Esophagus muscularis mucosa (tissue), 4 donors: ENCODE measurements at regions not wholly inside any gene's neighbourhood (a gene's known extent, or its start where the extent isn't known, plus 50 kb on each side); places are given as distances from the start of the nearest gene placed in this dataset.

Experiments used
- DNase-seq: peaks from one replicate; pipeline ENCODE4 v3.0.0-alpha.2; 2017; ENCODE audit errors: extremely low spot score
- H3K27ac ChIP-seq, 4 donors: fragments of 200-600 bp; sonication (generic); replicated peaks in 1 of 4; 1 replicate in 3 of 4; 2 replicates in 1 of 4; pipeline ENCODE4 v1.5.1; 2016 to 2019; ENCODE audit warnings: mild to moderate bottlenecking in 1 of 4
- H3K27me3 ChIP-seq, 4 donors: fragments of 200-600 bp; sonication (generic); one replicate each; pipeline versions ENCODE4 v1.5.1 to v1.6.0; 2016 to 2019
- H3K36me3 ChIP-seq, 4 donors: fragments of 200-600 bp; sonication (generic); one replicate each; pipeline ENCODE4 v1.5.1; 2016 to 2019
- H3K4me1 ChIP-seq, 4 donors: fragments of 200-600 bp; sonication (generic); one replicate each; pipeline ENCODE4 v1.5.1; 2016 to 2019
- H3K4me3 ChIP-seq, 4 donors: fragments of 200-600 bp; sonication (generic); 1 replicate in 2 of 4; 2 replicates in 2 of 4; pipeline ENCODE4 v1.5.1; 2016 to 2019; ENCODE audit warnings: mild to moderate bottlenecking in 4 of 4, moderate library complexity in 1 of 4
- H3K9me3 ChIP-seq, 4 donors: fragments of 200-600 bp; sonication (generic); 1 replicate in 3 of 4; 2 replicates in 1 of 4; pipeline ENCODE4 v1.5.1; 2016 to 2019
- EP300 ChIP-seq: sonication (generic); formaldehyde crosslinking; IDR thresholded peaks from one replicate; pipeline ENCODE4 v1.6.1; 2017; ENCODE audit warnings: antibody characterized with exemption
- POLR2A ChIP-seq: fragments of 450-650 bp; IDR thresholded peaks from one replicate; pipeline ENCODE4 v1.6.1; 2017; ENCODE audit warnings: antibody characterized with exemption, moderate library complexity, mild to moderate bottlenecking, low read depth
- POLR2AphosphoS5 ChIP-seq, 2 donors: sonication (generic); formaldehyde crosslinking; IDR thresholded peaks; one replicate each; pipeline ENCODE4 v1.6.1; 2017; ENCODE audit warnings: antibody characterized with exemption in 2 of 2
- WGBS: methylation state at CpG from one replicate; pipeline ENCODE4 v1.1.5; 2018; 5-methylcytosine and 5-hydroxymethylcytosine counted together
- intact Hi-C: fragments of 100-400 bp; cut with DNase I; formaldehyde crosslinking; loops from one replicate; pipeline ENCODE4 v1.15.1; 2023
- TF ChIP-seq, protein P1 (sequence below), 3 experiments: fragments of 200-600 bp in 2 of 3; fragments of 450-650 bp in 1 of 3; sonication (generic) in 2 of 3; IDR thresholded peaks; one replicate each; pipeline ENCODE4 v1.5.1; 2017 to 2019; ENCODE audit warnings: antibody characterized with exemption in 3 of 3, mild to moderate bottlenecking in 2 of 3, moderate library complexity in 1 of 3

DNA sequence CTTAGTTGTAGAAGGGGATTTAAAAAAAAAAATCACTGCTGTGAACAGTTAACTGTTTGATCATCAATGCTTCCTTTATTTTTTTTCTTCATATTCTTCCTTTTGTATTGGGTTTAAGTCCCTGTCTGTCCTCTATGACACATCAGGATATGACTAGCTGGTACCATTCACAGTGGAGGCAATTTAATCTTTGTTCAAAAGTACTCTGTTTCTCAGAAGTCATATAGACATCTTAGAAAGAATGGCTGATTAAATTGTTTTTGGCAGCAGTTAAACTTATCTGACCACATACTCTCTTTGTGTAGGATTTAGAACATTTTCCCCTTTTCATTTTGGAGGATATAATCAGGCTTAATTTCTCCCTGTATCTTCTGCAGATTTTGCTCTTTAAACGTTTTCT is 807.8 kb upstream of the CDH2 start:
- DNase-seq: no peak
- no peak for TF ChIP-seq POLR2AphosphoS5 (IDR thresholded peaks at IDR 0.05)
- TF ChIP-seq, protein P1, sequence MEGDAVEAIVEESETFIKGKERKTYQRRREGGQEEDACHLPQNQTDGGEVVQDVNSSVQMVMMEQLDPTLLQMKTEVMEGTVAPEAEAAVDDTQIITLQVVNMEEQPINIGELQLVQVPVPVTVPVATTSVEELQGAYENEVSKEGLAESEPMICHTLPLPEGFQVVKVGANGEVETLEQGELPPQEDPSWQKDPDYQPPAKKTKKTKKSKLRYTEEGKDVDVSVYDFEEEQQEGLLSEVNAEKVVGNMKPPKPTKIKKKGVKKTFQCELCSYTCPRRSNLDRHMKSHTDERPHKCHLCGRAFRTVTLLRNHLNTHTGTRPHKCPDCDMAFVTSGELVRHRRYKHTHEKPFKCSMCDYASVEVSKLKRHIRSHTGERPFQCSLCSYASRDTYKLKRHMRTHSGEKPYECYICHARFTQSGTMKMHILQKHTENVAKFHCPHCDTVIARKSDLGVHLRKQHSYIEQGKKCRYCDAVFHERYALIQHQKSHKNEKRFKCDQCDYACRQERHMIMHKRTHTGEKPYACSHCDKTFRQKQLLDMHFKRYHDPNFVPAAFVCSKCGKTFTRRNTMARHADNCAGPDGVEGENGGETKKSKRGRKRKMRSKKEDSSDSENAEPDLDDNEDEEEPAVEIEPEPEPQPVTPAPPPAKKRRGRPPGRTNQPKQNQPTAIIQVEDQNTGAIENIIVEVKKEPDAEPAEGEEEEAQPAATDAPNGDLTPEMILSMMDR (IDR thresholded peaks at IDR 0.05): no peak
- no peak for TF ChIP-seq EP300
- no peak for TF ChIP-seq POLR2A
- intact Hi-C loops: no loop called here
- Histone ChIP-seq H3K27ac (no peak overlapping the region), H3K9me3 (no peaks in the 10 kb centered on the region), H3K4me3 (no peak overlapping the region), H3K27me3 (no peaks in the 10 kb centered on the region), H3K36me3 (no peaks in the 10 kb centered on the region), H3K4me1 (no peaks in the 10 kb centered on the region)
- 24% methylated on average over 1 of the region's 1 CpG for WGBS

DNA sequence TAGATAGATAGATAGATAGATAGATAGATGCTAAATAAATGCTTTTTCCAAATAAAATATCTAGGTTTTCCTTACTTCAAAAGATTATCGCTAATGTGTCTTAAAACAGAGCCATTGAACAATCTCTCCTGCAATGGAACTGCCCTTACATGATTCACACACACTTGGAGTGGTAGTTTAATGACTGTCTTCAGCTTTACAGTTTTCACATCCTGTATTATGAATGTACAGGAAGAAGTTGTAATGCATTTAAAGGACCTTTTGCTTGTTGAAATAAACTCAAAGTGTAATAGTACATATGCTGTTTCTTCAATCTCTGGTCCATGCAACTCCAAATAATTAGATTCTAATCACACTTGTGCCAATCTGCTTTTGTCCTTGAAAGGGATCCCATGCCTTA is 797.6 kb upstream of the CDH2 start:
- Histone ChIP-seq H3K36me3 (no peaks in the 10 kb centered on the region), H3K9me3 (no peaks in the 10 kb centered on the region), H3K27me3 (no peaks in the 10 kb centered on the region), H3K27ac (no peak overlapping the region), H3K4me3 (no peak overlapping the region), H3K4me1 (no peaks in the 10 kb centered on the region)
- no peak for TF ChIP-seq EP300
- no peak for TF ChIP-seq POLR2AphosphoS5 (IDR thresholded peaks at IDR 0.05)
- TF ChIP-seq, protein P1 (IDR thresholded peaks at IDR 0.05): no peak
- no peak for TF ChIP-seq POLR2A
- DNase-seq: no peak
- intact Hi-C loops: no loop called here
- WGBS: 97% methylated on average over 1 of the region's 1 CpG

DNA sequence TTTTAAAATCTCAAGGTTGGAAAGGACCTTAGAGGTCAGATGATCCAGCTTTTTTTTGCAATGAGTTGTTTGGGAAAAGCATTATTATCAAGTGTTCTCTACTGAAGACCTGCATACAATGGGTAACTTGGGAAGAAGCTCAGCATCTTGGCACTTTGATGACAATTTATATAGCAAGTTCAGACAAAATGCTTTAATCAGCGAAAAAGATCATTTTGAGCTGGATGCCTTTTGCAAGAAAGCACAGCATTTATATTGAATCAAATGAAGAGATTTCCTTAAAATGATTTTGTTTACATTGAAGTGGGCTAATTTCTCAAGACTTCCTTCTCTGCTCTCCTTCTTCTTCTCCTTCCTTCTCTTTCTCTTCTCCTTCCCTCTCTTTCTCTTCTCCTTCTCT is 796.4 kb upstream of the CDH2 start:
- no peak overlapping the region for H3K27ac ChIP-seq
- no peak for DNase-seq
- no peaks in the 10 kb centered on the region for H3K9me3 ChIP-seq
- 97% methylated on average over 1 of the region's 1 CpG for WGBS
- no peak overlapping the region for H3K4me3 ChIP-seq
- H3K36me3 ChIP-seq: no peaks in the 10 kb centered on the region
- H3K4me1 ChIP-seq: no peaks in the 10 kb centered on the region
- H3K27me3 ChIP-seq: no peaks in the 10 kb centered on the region
- intact Hi-C loops: no loop called here
- TF ChIP-seq, protein P1 (IDR thresholded peaks at IDR 0.05): no peak
- TF ChIP-seq POLR2AphosphoS5 (IDR thresholded peaks at IDR 0.05) (no peak), EP300 (no peak), POLR2A (no peak)

DNA sequence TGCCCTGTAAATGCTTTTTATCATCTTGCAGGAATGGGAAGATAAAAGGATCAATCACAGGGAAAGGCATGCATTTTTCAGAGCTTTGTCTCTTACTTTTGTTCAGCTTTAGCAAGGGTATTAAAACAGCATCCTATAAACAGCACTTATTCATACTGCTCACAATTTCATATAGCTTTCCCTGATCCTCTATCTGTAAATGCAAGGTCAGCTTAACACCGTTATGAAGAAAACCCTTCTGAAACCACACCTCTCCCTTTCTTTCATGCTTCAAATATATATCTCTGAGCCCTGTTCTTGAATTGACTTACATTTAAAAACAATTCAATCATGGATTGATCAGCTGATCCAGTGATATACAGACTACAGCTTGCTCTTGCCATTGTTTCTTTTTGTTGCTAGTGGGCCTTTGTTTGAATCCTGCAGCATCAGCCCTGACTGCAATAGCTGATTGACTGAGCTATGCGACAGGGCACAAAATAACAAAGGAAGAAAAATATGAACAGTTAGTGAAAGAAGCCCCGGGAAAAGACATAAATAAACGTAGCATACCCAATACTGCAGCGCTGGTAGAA is 795.5 kb upstream of the CDH2 start:
- TF ChIP-seq, protein P1 (IDR thresholded peaks at IDR 0.05): no peak
- TF ChIP-seq EP300 (no peak), POLR2A (no peak), POLR2AphosphoS5 (IDR thresholded peaks at IDR 0.05) (no peak)
- Histone ChIP-seq H3K36me3 (no peaks in the 10 kb centered on the region), H3K27ac (no peak overlapping the region), H3K9me3 (no peaks in the 10 kb centered on the region), H3K4me1 (no peaks in the 10 kb centered on the region), H3K4me3 (no peak overlapping the region), H3K27me3 (no peaks in the 10 kb centered on the region)
- DNase-seq: no peak
- 63% methylated on average over 5 of the region's 5 CpGs for WGBS
- intact Hi-C loops: no loop called here

DNA sequence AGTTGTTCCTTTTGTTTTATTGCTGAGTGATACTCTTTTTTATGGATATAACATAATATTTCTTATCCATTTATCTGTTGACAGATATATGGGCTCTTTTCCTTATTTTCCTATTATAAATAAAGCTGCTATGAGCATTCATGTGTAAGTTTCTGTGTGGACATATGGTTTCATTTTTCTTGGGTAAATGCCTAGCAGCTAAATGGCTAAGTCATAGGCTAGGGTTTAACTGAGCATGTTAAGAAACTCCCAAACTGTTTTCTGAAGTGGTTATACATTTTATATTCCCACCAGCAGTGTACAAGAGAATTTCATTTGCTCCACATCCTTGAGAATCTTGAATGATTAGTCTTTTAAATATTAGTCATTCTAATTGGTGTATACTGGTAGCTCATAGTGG is 786.6 kb upstream of the CDH2 start:
- no peak for DNase-seq
- Histone ChIP-seq H3K4me3 (no peak overlapping the region), H3K27ac (no peak overlapping the region), H3K27me3 (no peaks in the 10 kb centered on the region), H3K4me1 (no peaks in the 10 kb centered on the region), H3K36me3 (no peaks in the 10 kb centered on the region), H3K9me3 (no peaks in the 10 kb centered on the region)
- intact Hi-C loops: no loop called here
- TF ChIP-seq EP300 (no peak), POLR2AphosphoS5 (IDR thresholded peaks at IDR 0.05) (no peak), POLR2A (no peak)
- TF ChIP-seq, protein P1 (IDR thresholded peaks at IDR 0.05): no peak
